ENCODE measurements at regions not wholly inside any gene's neighbourhood (a gene's known extent, or its start where the extent isn't known, plus 50 kb on each side); places are given as distances from the start of the nearest gene placed in this dataset.

DNA sequence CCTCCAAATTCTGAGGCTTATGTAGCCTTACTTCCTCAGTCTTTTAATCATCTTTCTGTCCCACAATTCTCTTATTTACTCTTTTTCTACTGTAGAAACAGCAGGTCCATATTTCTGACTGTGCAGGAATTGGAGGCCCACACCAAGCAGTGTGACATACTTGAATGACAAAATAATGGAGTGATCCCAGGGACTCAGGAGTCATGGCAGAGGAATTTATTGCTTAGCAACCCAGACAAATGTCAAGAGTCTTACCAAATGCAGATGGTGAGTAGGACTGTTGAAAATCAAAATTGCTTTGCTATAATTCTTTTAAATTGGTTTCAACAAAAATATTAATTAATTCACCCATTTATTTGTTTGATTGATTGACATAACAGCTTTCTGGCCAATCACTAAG, 59.9 kb downstream of the HTR1B start:
- intact Hi-C loops (cut with DNase I; ENCODE audit: low total_unique reads), result no loop called here
- Histone ChIP-seq H3K27me3 (no peaks in the 10 kb centered on the region), H3K9me3 (no peaks in the 10 kb centered on the region), H3K27ac (no peak overlapping the region), H3K36me3 (no peaks in the 10 kb centered on the region), H3K4me1 (no peaks in the 10 kb centered on the region), H3K4me3 (no peak overlapping the region)
- TF ChIP-seq POLR2A (IDR thresholded peaks at IDR 0.05) (no peak), POLR2AphosphoS5 (IDR thresholded peaks at IDR 0.05) (no peak)
- no peak for DNase-seq

DNA sequence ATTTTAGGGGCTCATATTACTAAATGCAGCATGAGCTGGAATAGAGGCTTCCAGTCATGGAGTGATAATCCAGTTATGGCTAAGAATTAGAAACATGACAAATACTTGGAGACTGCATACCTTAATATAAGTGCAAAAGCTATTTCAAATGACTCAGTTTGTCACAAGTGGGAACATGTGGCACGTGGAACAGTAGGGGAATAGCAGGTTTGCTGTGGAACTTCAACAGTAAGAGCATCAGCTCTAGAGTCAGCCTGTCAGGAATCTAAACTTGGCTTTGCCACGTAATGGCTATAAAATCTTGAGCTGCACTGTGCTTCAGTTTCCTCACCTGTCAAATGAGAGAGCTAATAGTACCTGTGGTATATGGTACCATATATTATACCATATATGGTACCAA, 62.1 kb downstream of the HTR1B start:
- Histone ChIP-seq H3K4me1 (no peaks in the 10 kb centered on the region), H3K9me3 (no peaks in the 10 kb centered on the region), H3K4me3 (no peak overlapping the region), H3K36me3 (no peaks in the 10 kb centered on the region), H3K27me3 (no peaks in the 10 kb centered on the region), H3K27ac (no peak overlapping the region)
- intact Hi-C loops (cut with DNase I; ENCODE audit: low total_unique reads), result no loop called here
- WGBS, 5 donors, result 79 to 83% (median 81%) methylated on average over 2 of the region's 2 CpGs
- TF ChIP-seq POLR2A (IDR thresholded peaks at IDR 0.05) (no peak), EP300 (IDR thresholded peaks at IDR 0.05) (no peak), POLR2AphosphoS5 (IDR thresholded peaks at IDR 0.05) (no peak)
- TF ChIP-seq, protein P1, sequence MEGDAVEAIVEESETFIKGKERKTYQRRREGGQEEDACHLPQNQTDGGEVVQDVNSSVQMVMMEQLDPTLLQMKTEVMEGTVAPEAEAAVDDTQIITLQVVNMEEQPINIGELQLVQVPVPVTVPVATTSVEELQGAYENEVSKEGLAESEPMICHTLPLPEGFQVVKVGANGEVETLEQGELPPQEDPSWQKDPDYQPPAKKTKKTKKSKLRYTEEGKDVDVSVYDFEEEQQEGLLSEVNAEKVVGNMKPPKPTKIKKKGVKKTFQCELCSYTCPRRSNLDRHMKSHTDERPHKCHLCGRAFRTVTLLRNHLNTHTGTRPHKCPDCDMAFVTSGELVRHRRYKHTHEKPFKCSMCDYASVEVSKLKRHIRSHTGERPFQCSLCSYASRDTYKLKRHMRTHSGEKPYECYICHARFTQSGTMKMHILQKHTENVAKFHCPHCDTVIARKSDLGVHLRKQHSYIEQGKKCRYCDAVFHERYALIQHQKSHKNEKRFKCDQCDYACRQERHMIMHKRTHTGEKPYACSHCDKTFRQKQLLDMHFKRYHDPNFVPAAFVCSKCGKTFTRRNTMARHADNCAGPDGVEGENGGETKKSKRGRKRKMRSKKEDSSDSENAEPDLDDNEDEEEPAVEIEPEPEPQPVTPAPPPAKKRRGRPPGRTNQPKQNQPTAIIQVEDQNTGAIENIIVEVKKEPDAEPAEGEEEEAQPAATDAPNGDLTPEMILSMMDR (IDR thresholded peaks at IDR 0.05), result no peak
- no peak for DNase-seq

DNA sequence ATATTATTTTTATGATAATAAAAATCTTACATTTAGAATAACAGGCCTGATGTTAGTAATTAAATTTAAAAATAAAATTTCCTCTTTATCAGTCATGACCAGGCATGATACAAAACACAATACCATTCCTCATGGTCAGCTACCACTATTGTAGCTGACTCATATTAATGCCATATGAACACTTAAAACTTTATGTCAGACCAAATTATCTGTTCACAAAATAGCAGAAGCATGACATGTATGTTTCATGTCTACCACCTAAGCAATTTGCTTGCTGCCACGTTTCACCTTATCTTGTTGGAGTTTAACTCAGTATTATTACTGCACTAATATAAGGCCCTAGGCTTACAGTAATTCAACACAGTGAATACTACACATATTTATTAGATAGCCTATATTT, 65.7 kb downstream of the HTR1B start:
- H3K27ac ChIP-seq, result no peak overlapping the region
- H3K4me1 ChIP-seq, result no peaks in the 10 kb centered on the region
- no peak for DNase-seq
- no peaks in the 10 kb centered on the region for H3K9me3 ChIP-seq
- intact Hi-C loops (cut with DNase I; ENCODE audit: low total_unique reads), result no loop called here
- no peaks in the 10 kb centered on the region for H3K27me3 ChIP-seq
- TF ChIP-seq, protein P1 (IDR thresholded peaks at IDR 0.05), result no peak
- TF ChIP-seq POLR2A (IDR thresholded peaks at IDR 0.05) (no peak), EP300 (IDR thresholded peaks at IDR 0.05) (no peak), POLR2AphosphoS5 (IDR thresholded peaks at IDR 0.05) (no peak)
- no peaks in the 10 kb centered on the region for H3K36me3 ChIP-seq
- 50 to 69% (median 58%) methylated on average over 1 of the region's 1 CpG for WGBS, 5 donors
- no peak overlapping the region for H3K4me3 ChIP-seq

DNA sequence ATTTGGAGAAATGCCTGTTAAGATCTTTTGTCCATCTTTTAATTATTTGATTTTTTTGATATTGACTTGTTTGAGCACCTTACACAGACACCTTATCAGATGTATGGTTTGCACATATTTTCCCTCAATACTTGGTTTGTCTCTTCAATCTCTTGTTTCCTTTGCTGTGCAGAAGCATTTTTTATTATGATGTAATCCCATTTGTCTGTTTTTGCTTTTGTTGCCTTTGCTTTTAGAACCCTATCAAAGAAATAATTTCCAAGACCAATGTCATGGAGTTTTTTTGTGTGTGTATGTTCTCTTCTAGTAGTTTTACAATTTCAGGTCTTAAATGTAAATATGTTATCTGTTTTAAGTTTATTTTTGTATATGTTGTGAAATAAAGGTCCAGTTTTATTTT, 73.9 kb downstream of the HTR1B start:
- no peaks in the 10 kb centered on the region for H3K36me3 ChIP-seq
- no peak for DNase-seq
- no peaks in the 10 kb centered on the region for H3K4me1 ChIP-seq
- no peak overlapping the region for H3K27ac ChIP-seq
- no peak overlapping the region for H3K4me3 ChIP-seq
- H3K9me3 ChIP-seq, result no peaks in the 10 kb centered on the region
- TF ChIP-seq EP300 (IDR thresholded peaks at IDR 0.05) (no peak), POLR2AphosphoS5 (IDR thresholded peaks at IDR 0.05) (no peak), POLR2A (IDR thresholded peaks at IDR 0.05) (no peak)
- TF ChIP-seq, protein P1 (IDR thresholded peaks at IDR 0.05), result no peak
- intact Hi-C loops (cut with DNase I; ENCODE audit: low total_unique reads), result no loop called here
- no peaks in the 10 kb centered on the region for H3K27me3 ChIP-seq

DNA sequence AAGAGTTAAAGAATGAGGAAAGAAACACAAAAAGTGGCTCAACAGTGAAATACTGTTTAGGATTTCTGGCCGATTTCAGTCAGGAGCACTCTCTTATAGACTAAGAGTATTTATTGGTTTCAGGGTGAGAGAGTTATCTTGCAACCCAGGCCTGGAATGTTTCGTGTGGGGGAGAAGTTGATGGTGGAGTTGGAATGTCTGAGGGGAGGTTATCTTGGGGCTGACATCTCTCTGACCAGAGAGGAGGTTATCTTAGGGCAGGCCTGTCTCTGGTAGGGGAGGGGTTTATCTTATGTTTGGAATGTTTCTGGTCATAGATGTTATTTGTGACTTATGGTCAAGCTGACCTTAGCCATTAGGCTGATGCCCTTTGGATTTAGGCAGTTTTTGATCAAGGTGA, 80.3 kb downstream of the HTR1B start:
- Histone ChIP-seq H3K36me3 (no peaks in the 10 kb centered on the region), H3K4me3 (no peak overlapping the region), H3K27ac (no peak overlapping the region), H3K4me1 (no peaks in the 10 kb centered on the region), H3K9me3 (peaks cover 0 to 4% (median 0%) of the 10 kb centered on the region in 4 donors), H3K27me3 (no peaks in the 10 kb centered on the region)
- intact Hi-C loops (cut with DNase I; ENCODE audit: low total_unique reads), result no loop called here
- 22 to 43% (median 35%) methylated on average over 2 of the region's 2 CpGs for WGBS, 5 donors
- no peak for DNase-seq
- TF ChIP-seq, protein P1 (IDR thresholded peaks at IDR 0.05), result no peak
- no peak for TF ChIP-seq POLR2A (IDR thresholded peaks at IDR 0.05)
- TF ChIP-seq POLR2AphosphoS5 (IDR thresholded peaks at IDR 0.05), result no peak
- TF ChIP-seq EP300 (IDR thresholded peaks at IDR 0.05), result no peak
